Hepatocyte (in vitro differentiated cells): ENCODE measurements at regions not wholly inside any gene's neighbourhood (a gene's known extent, or its start where the extent isn't known, plus 50 kb on each side); places are given as distances from the start of the nearest gene placed in this dataset.

Experiments
- EZH2 ChIP-seq: fragments of 200-600 bp; sonication (generic); IDR thresholded peaks from 2 replicates; pipeline ENCODE4 v1.6.1; 2016; ENCODE audit warnings: antibody characterized with exemption, mild to moderate bottlenecking, borderline replicate concordance
- TF ChIP-seq, protein P1 (sequence below): fragments of 200-600 bp; sonication (generic); IDR thresholded peaks from 2 replicates; pipeline ENCODE4 v1.5.1; 2016; ENCODE audit warnings: antibody characterized with exemption, mild to moderate bottlenecking; ENCODE audit not compliant: poor library complexity

DNA sequence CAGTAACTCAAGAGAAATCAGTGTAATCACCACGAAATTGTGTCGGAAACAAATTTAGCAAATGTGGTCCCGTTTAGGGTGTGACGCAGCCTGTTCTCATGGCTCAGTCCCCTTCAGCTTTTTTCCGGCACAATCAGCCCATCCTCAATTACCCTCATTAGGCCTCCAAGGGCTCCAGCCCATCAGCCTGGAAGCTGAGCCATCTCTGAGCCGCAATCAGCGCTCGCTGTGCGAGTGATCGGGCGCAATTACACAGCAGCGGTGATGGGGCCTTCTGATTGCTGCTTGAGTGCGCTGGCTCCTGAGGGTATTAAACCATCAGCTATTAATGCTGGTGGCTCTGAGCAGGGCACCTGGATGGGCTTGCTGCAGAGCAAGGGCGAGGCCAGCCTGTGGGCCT is 55.6 kb downstream of the PLXNA1 start:
- TF ChIP-seq, protein P1, sequence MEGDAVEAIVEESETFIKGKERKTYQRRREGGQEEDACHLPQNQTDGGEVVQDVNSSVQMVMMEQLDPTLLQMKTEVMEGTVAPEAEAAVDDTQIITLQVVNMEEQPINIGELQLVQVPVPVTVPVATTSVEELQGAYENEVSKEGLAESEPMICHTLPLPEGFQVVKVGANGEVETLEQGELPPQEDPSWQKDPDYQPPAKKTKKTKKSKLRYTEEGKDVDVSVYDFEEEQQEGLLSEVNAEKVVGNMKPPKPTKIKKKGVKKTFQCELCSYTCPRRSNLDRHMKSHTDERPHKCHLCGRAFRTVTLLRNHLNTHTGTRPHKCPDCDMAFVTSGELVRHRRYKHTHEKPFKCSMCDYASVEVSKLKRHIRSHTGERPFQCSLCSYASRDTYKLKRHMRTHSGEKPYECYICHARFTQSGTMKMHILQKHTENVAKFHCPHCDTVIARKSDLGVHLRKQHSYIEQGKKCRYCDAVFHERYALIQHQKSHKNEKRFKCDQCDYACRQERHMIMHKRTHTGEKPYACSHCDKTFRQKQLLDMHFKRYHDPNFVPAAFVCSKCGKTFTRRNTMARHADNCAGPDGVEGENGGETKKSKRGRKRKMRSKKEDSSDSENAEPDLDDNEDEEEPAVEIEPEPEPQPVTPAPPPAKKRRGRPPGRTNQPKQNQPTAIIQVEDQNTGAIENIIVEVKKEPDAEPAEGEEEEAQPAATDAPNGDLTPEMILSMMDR = no peak
- no peak for TF ChIP-seq EZH2
